Activated naive CD8-positive, alpha-beta T cell (primary cell): ENCODE measurements at regions not wholly inside any gene's neighbourhood (a gene's known extent, or its start where the extent isn't known, plus 50 kb on each side); places are given as distances from the start of the nearest gene placed in this dataset.

Source experiments
- H3K27ac Mint-ChIP-seq: one replicate; pipeline ENCODE4 v1.8.0; 2021; ENCODE audit warnings: mixed read lengths
- H3K27me3 Mint-ChIP-seq: one replicate; pipeline ENCODE4 v1.8.0; 2021; ENCODE audit warnings: mixed read lengths
- H3K36me3 Mint-ChIP-seq: one replicate; pipeline ENCODE4 v1.8.0; 2021; ENCODE audit warnings: mixed read lengths
- H3K4me1 Mint-ChIP-seq: one replicate; pipeline ENCODE4 v1.8.0; 2021; ENCODE audit warnings: low read depth, mixed read lengths
- H3K4me3 Mint-ChIP-seq: one replicate; pipeline ENCODE4 v1.8.0; 2021; ENCODE audit warnings: mild to moderate bottlenecking, mixed read lengths
- H3K9me3 Mint-ChIP-seq: one replicate; pipeline ENCODE4 v1.8.0; 2021; ENCODE audit warnings: low read depth, mixed read lengths

DNA sequence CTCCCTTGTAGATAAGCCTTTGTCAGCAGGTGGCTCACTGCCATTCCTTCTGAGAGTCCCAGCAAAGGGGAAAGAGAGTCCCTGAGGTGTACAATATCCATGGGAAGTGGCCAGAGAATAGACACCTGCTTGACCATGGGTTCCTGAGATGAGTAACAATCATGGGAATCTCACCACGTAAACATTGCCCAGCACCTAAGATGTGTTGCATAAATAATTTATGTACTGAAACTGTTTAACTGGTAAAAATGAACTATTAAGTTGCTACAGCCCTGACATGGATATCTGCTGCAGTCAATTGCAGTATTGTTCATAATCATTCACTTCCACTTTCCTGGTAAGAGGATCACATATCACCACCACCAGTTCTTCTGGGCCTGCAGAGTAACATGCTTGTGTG is 123.8 kb upstream of the INHBA start:
- Mint-ChIP-seq H3K36me3 (no peaks in the 10 kb centered on the region), H3K4me1 (no peaks in the 10 kb centered on the region), H3K27me3 (peaks cover 7% of the 10 kb centered on the region), H3K27ac (no peak overlapping the region), H3K9me3 (peaks cover 5% of the 10 kb centered on the region), H3K4me3 (no peak overlapping the region)

DNA sequence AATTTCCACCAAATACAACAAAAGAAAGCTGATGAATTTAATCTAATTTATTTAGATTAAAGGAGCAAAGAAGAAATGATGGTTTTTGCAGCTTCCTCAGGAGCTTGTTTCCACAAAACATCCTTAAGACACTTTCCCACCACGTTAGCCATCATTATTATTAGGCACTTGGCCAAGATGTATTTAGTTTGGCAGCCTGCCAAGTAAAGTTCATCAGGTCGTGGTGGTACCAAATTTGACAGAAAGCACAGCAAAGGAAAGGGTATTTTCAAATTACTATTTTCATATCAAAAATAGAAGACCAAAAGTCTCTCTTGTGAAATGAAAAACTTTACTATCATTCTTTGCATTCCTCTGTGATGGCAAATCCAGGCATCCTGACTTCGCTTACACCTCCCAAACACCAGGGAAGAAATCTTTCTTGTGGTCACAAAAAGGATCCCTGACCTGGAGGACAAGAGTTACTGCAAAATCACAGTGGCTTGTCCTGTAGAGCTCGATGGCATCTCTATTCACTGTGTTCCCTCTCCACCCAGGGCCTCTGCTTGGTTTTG is 123.1 kb upstream of the INHBA start:
- peaks cover 9% of the 10 kb centered on the region for H3K27me3 Mint-ChIP-seq

DNA sequence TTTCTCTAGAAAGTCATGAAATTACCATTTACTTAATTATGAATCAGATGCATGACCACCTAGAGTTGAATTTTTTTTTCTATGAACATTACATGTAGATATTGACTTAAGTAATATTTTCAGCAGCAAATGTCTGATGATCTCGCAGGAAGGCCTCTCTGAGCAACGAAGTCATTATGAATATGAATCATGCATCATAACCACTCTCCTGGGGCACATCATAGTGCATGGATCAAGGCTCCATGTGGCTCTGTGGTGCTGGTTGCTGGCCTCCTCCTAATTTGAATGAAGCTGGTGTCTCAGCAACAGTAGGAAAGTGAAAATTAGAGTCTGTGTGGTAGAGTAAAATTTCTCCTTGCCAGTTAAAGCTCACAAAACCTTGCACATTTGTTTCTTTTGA is 121.4 kb upstream of the INHBA start:
- no peaks in the 10 kb centered on the region for H3K4me1 Mint-ChIP-seq
- H3K27ac Mint-ChIP-seq, result no peak overlapping the region
- H3K4me3 Mint-ChIP-seq, result no peak overlapping the region
- no peaks in the 10 kb centered on the region for H3K36me3 Mint-ChIP-seq
- H3K9me3 Mint-ChIP-seq, result no peaks in the 10 kb centered on the region
- H3K27me3 Mint-ChIP-seq, result peaks cover 9% of the 10 kb centered on the region

More for the DNA sequence above, 123.1 kb upstream of the INHBA start:
- no peaks in the 10 kb centered on the region for H3K4me1 Mint-ChIP-seq
- peaks cover 3% of the 10 kb centered on the region for H3K9me3 Mint-ChIP-seq
- H3K4me3 Mint-ChIP-seq, result no peak overlapping the region
- no peaks in the 10 kb centered on the region for H3K36me3 Mint-ChIP-seq
- no peak overlapping the region for H3K27ac Mint-ChIP-seq

DNA sequence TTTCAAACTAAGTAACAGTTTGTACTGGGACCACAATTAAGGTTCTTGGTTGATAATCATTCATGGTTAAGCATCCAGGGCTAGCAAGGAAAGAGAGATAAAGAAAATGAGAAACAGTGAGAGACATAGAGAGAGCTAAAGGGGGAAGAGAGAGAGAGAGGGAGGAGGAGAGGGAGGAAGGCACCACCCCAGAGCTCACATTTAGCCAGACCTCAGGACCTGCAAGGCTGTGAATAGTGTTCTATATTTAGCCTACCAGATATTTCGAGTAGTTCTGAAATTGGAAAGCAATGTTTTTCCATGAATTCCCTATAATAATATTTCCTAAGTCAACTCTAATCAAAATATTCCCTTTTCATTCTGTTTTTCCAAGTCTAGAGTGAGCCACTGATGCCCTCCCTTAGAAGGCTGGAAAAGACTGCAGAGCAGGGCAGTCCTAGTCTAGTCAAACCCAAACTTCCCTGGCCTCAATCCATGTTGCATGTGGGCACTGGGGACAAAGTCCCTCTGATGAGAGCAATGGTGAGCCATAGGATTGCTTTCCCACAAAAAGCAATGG is 119.4 kb upstream of the INHBA start:
- H3K36me3 Mint-ChIP-seq, result no peaks in the 10 kb centered on the region
- no peak overlapping the region for H3K4me3 Mint-ChIP-seq
- H3K9me3 Mint-ChIP-seq, result no peaks in the 10 kb centered on the region
- peaks cover 12% of the 10 kb centered on the region for H3K27me3 Mint-ChIP-seq
- no peaks in the 10 kb centered on the region for H3K4me1 Mint-ChIP-seq
- H3K27ac Mint-ChIP-seq, result no peak overlapping the region

DNA sequence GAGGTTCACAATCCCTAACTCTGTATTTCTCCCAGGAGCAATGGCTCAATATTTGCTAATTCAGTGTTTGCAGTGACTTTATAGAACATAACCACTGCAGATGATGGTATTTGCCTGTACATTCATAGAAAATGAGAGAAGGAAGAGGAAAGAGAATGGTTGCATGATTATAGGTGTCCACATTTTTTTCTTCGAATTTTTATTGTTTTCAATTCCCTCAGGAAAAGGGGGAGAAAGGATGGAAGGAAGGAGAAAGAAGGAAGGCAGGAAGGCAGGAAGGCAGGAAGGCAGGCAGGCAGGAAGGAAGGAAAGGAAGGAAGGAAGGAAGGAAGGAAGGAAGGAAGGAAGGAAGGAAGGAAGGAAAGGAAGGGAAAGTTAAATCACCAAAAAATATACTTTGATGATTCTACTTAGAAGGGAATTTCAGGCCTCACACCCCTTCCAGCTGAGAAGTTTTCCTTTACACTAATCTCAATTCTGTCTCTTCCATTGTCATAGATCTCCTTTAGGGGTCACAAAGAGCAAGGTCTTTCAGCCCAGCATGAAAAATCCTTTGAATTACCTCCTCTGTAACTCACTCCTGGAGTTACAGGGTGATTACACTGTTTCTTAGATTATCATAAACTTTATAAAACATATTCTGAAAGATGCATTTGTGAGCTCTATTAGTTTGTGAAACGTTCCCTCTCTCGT is 118.8 kb upstream of the INHBA start:
- H3K4me1 Mint-ChIP-seq, result peaks cover 3% of the 10 kb centered on the region
- H3K36me3 Mint-ChIP-seq, result no peaks in the 10 kb centered on the region
- H3K4me3 Mint-ChIP-seq, result no peak overlapping the region
- peaks cover 12% of the 10 kb centered on the region for H3K27me3 Mint-ChIP-seq
- no peaks in the 10 kb centered on the region for H3K9me3 Mint-ChIP-seq
- no peak overlapping the region for H3K27ac Mint-ChIP-seq

DNA sequence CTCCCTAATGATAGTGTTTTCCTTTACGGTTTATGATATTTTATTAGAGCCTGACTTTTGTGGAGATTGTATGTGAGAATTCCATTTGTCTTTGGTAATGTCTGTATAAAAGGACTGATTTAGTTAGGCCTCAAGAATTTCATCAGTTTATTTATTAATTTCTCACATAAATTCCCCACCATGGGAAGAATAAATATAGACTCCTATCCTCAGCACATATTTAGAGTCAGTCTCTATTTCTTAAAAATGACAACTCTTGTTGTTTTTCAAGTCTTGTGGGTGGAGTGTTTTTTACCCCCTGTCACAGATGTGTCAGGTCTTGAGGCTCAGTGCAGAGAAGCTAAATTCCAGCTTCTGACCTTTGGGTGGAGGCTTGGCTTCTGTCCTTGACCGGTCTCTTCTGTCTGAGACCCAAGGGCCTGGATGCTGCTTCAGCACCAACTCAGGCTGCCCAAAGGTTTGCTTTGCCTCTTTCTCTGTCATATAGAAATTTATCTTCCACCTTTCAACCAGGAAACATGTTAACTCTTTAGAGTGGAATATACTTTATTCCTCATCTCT is 117.3 kb upstream of the INHBA start:
- Mint-ChIP-seq H3K27me3 (peaks cover 12% of the 10 kb centered on the region), H3K4me1 (peaks cover 8% of the 10 kb centered on the region), H3K4me3 (no peak overlapping the region), H3K9me3 (no peaks in the 10 kb centered on the region), H3K36me3 (no peaks in the 10 kb centered on the region), H3K27ac (no peak overlapping the region)

DNA sequence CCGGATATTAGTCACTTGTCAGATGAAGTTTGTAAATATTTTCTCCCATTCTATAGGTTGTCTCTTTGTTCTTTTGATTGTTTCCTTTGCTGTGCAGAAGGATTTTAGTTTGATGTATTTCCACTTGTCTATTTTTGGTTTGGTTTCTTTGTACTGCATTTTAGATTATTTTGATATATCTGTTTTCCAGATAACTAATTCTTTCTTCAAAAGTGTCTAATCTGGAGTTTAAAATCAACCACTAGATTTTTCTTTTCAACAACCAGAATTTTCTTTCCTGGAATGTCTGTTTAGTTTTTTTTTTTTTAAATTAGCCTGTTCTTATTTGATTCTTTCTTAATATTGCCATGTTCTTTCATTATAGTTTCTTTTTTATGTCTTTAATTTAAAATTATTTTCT is 116.8 kb upstream of the INHBA start:
- no peak overlapping the region for H3K4me3 Mint-ChIP-seq
- peaks cover 12% of the 10 kb centered on the region for H3K27me3 Mint-ChIP-seq
- H3K9me3 Mint-ChIP-seq, result no peaks in the 10 kb centered on the region
- no peak overlapping the region for H3K27ac Mint-ChIP-seq
- peaks cover 8% of the 10 kb centered on the region for H3K4me1 Mint-ChIP-seq
- H3K36me3 Mint-ChIP-seq, result no peaks in the 10 kb centered on the region

DNA sequence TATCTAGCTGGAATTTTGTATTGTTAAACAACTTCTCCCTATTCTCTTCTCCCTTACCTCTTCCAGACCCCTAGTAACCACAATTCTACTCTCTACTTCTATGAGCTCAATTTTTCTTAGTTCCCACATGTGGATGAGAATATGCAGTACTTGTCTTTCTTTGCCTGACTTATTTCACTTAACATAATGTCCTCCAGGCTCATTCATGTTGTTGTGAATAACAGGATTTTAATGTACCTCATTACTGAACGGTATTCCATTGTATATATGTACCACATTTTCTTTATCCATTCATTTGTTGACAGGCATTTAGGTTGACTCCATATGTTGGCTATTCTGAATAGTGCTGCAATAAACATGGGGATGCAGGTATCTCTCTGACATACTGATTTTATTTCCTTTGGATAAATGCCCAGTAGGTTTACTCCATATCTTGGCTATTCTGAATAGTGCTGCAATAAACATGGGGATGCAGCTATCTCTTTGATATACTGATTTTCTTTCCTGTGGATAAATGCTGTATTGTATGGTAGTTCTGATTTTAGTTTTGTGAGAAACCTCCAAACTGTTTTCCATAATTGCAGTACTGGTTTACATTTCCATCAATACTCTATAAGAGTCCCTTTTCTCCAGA is 116.0 kb upstream of the INHBA start:
- peaks cover 8% of the 10 kb centered on the region for H3K4me1 Mint-ChIP-seq
- no peak overlapping the region for H3K27ac Mint-ChIP-seq
- no peaks in the 10 kb centered on the region for H3K36me3 Mint-ChIP-seq
- H3K4me3 Mint-ChIP-seq, result no peak overlapping the region
- H3K9me3 Mint-ChIP-seq, result no peaks in the 10 kb centered on the region
- H3K27me3 Mint-ChIP-seq, result peaks cover 10% of the 10 kb centered on the region

DNA sequence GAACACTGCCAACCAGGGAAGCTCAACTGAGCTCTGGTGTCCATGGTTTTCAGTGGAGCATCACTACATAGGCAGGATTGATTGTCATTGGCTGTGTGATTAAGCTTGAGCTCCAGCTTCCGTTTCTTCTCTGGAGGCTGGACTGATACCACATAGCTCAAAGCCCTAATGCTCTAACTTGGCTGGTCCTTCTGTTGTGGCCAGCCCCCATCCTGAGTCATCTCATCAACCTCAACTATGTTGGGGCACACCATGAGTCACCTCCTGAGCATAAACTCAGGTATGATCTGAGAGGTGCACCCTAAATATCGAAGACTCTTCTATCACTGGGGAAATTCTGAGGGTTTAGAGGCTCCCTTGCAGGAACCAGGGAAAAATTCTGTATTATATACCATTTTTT is 114.5 kb upstream of the INHBA start:
- Mint-ChIP-seq H3K4me1 (peaks cover 8% of the 10 kb centered on the region), H3K4me3 (no peak overlapping the region), H3K36me3 (no peaks in the 10 kb centered on the region), H3K27me3 (peaks cover 7% of the 10 kb centered on the region), H3K27ac (no peak overlapping the region), H3K9me3 (no peaks in the 10 kb centered on the region)

DNA sequence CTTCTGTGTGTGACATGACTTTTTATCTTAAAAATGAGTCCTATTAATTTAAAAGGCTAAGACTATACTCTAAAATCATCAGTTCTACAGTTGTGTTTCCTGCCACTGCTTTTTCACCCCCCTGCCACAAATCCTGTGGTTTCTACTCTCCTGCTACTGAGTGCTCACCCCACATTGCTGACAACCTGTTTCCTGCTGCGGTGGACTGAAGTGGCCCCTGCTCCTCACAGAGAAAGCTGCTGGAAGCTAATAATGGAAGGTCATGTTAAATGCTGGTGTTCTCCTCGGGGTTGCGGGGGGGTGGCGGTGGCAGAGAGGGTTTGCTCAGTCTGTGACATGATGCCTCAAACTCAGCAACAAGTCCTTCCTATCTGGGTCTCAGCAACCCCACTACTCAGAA is 113.2 kb upstream of the INHBA start:
- H3K9me3 Mint-ChIP-seq, result no peaks in the 10 kb centered on the region
- H3K4me1 Mint-ChIP-seq, result peaks cover 8% of the 10 kb centered on the region
- H3K27ac Mint-ChIP-seq, result no peak overlapping the region
- no peak overlapping the region for H3K4me3 Mint-ChIP-seq
- H3K27me3 Mint-ChIP-seq, result peaks cover 3% of the 10 kb centered on the region
- no peaks in the 10 kb centered on the region for H3K36me3 Mint-ChIP-seq

DNA sequence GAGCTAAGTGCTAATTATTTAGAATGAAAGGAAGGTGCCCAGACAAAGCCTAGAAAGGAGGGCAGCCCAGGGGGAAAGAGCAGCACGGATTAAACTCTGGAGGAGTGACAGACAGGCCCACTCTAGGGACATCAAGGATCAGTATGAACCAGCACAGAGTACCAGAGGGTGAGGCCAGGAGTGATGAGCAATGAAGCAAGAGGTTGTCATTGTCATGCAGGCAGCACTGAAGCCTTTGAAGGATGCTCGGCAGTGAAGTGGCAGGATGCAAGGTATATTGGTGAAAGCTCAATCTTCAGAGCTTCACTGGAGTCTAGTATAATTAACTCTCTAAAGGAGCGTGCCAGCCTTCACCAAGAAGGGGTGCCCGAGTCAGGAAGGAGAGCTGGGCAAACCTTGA is 112.0 kb upstream of the INHBA start:
- H3K9me3 Mint-ChIP-seq, result no peaks in the 10 kb centered on the region
- peaks cover 8% of the 10 kb centered on the region for H3K4me1 Mint-ChIP-seq
- no peak overlapping the region for H3K4me3 Mint-ChIP-seq
- H3K27ac Mint-ChIP-seq, result no peak overlapping the region
- H3K36me3 Mint-ChIP-seq, result no peaks in the 10 kb centered on the region
- H3K27me3 Mint-ChIP-seq, result peaks cover 3% of the 10 kb centered on the region

DNA sequence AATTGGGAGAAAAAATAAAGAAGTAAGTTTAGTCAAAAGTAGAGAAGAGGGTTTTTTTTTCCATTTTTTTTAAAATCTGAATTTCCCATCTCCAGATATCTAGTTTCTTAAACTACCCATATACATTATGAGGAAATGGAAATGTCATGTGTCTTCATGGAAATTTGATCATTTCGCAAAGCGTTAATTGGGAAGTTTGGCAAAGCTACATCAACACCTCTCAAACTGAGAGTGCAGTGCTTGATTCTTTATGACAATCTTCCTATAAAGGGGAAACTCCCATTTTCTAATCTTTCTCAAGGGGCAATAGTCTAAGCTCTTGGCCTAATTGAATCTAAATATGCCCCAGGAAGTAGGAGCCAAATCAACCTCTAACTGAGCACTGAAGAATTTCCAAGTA is 110.4 kb upstream of the INHBA start:
- H3K27ac Mint-ChIP-seq, result no peak overlapping the region
- H3K36me3 Mint-ChIP-seq, result no peaks in the 10 kb centered on the region
- H3K27me3 Mint-ChIP-seq, result no peaks in the 10 kb centered on the region
- no peaks in the 10 kb centered on the region for H3K9me3 Mint-ChIP-seq
- H3K4me3 Mint-ChIP-seq, result no peak overlapping the region
- H3K4me1 Mint-ChIP-seq, result peaks cover 8% of the 10 kb centered on the region

DNA sequence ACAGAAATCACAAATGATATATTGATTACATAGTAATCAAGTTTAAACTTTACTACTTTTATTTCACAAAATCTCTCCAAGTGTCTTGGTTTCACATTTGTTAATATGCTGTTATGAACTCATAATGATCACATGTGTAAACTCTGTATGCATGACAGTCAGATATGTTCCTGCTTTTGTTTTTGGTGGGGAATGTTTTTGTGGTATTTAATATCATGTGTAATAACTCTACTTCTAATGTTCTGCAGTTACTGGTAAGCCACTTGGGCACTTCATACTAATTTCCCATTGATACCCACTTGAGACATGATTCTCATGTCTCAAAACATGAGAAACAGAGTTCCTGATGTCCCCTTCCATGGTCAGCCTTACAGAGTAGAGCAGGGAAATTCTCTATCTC is 109.1 kb upstream of the INHBA start:
- H3K36me3 Mint-ChIP-seq, result no peaks in the 10 kb centered on the region
- no peaks in the 10 kb centered on the region for H3K9me3 Mint-ChIP-seq
- no peak overlapping the region for H3K4me3 Mint-ChIP-seq
- peaks cover 5% of the 10 kb centered on the region for H3K4me1 Mint-ChIP-seq
- H3K27ac Mint-ChIP-seq, result no peak overlapping the region
- H3K27me3 Mint-ChIP-seq, result no peaks in the 10 kb centered on the region

DNA sequence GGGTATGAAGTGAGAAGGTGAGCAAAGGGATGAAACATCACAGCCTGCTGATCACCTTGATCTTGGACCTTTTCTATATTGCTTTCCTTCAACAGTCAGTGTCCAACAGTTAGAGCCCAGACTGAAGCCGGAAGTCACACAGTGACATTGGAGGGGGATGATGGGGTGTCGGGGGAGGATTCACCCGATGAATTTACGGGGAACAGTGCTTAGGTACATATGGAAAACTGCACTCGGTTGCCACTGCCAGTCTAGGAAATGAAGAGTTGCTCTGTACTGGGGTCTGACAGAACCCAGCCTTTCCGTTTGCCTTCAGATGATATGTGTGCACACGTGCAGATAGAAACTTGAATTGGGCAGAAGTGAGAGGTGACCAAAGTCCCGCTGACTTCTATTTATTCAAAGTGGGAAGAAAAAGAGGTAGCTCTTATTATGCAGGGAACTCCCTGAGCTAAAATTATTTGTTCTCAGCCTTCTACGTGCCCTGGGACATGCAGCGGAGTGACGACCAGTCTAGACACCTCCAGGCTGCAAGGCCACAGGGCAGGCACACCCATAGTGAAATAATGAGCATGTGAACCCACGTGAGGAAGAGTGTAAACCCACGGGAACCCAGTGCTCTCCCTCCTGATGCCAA is 107.2 kb upstream of the INHBA start:
- Mint-ChIP-seq H3K27ac (no peak overlapping the region), H3K9me3 (no peaks in the 10 kb centered on the region)

DNA sequence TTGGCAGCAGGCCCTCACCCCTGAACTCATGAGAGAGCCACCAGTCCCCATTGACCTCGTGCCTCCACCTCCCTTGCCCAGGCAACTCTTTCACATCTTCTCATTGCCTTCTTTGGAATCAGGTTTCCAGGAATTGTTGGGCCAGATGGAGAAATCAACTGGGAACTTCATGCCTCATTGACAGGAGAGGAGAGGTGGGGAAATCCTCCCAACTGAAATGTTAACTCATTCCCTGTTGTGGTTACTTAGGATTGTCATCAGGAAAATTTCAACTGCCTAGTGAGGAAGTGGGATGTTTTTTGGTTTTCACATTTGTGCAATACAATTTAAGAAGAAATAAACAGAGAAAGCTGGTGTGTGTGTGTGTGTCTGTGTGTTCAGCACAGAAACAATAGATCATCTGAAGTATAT is 106.6 kb upstream of the INHBA start:
- no peaks in the 10 kb centered on the region for H3K4me1 Mint-ChIP-seq
- H3K36me3 Mint-ChIP-seq, result peaks cover 3% of the 10 kb centered on the region
- no peaks in the 10 kb centered on the region for H3K27me3 Mint-ChIP-seq
- H3K9me3 Mint-ChIP-seq, result no peaks in the 10 kb centered on the region
- H3K4me3 Mint-ChIP-seq, result no peak overlapping the region
- H3K27ac Mint-ChIP-seq, result no peak overlapping the region

More for the DNA sequence above, 107.2 kb upstream of the INHBA start:
- Mint-ChIP-seq H3K4me1 (no peaks in the 10 kb centered on the region), H3K27me3 (no peaks in the 10 kb centered on the region), H3K4me3 (no peak overlapping the region), H3K36me3 (peaks cover 3% of the 10 kb centered on the region)
